Upper lobe of left lung (tissue), 4 donors: ENCODE measurements at regions not wholly inside any gene's neighbourhood (a gene's known extent, or its start where the extent isn't known, plus 50 kb on each side); places are given as distances from the start of the nearest gene placed in this dataset.
"Not testable (repeated sequence)": the region's sequence is repeated elsewhere in the genome, so short reads cannot be mapped to it uniquely, and the experiment has no call there.

Source experiments
- EP300 ChIP-seq, 4 donors: sonication (generic); formaldehyde crosslinking; IDR thresholded peaks; one replicate each; pipeline ENCODE4 v1.5.1; 2017; ENCODE audit warnings: antibody characterized with exemption in 4 of 4, control low read depth in 2 of 4
- POLR2A ChIP-seq, 4 donors: fragments of 450-650 bp; IDR thresholded peaks; one replicate each; pipeline ENCODE4 v1.5.1; 2016 to 2017; ENCODE audit warnings: antibody characterized with exemption in 4 of 4, mild to moderate bottlenecking in 2 of 4
- POLR2AphosphoS5 ChIP-seq, 2 donors: sonication (generic); formaldehyde crosslinking; IDR thresholded peaks; one replicate each; pipeline ENCODE4 v1.5.1; 2017; ENCODE audit warnings: antibody characterized with exemption in 2 of 2
- TF ChIP-seq, protein P1 (sequence below), 6 experiments: fragments of 450-650 bp in 4 of 6; fragments of 200-600 bp in 2 of 6; sonication (generic) in 2 of 6; IDR thresholded peaks; one replicate each; pipeline ENCODE4 v1.5.1; 2016 to 2019; ENCODE audit warnings: antibody characterized with exemption in 6 of 6

DNA sequence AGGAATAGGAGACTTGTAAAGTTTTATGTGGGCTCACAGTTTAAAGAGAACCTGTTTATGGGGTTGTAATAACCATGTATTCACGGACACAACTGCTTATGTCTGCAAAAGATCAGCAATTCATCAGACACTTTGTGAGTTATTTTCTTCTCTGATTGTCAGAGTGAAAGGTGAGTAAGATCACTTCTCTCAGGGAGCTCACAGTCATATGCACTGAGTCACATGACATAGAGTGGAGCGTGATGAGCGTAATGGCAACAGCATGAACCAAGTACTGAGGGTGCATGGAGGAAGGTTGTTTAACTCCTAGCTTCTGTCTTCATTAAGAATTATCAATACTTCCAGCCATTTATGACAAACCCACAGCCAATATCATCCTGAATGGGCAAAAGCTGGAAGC, 128.8 kb downstream of the OR4M2 start:
- TF ChIP-seq, protein P1, sequence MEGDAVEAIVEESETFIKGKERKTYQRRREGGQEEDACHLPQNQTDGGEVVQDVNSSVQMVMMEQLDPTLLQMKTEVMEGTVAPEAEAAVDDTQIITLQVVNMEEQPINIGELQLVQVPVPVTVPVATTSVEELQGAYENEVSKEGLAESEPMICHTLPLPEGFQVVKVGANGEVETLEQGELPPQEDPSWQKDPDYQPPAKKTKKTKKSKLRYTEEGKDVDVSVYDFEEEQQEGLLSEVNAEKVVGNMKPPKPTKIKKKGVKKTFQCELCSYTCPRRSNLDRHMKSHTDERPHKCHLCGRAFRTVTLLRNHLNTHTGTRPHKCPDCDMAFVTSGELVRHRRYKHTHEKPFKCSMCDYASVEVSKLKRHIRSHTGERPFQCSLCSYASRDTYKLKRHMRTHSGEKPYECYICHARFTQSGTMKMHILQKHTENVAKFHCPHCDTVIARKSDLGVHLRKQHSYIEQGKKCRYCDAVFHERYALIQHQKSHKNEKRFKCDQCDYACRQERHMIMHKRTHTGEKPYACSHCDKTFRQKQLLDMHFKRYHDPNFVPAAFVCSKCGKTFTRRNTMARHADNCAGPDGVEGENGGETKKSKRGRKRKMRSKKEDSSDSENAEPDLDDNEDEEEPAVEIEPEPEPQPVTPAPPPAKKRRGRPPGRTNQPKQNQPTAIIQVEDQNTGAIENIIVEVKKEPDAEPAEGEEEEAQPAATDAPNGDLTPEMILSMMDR (IDR thresholded peaks at IDR 0.05), result not testable (repeated sequence)
- not testable (repeated sequence) for TF ChIP-seq EP300, POLR2A, POLR2AphosphoS5 (IDR thresholded peaks at IDR 0.05)
